ENCODE measurements at regions not wholly inside any gene's neighbourhood (a gene's known extent, or its start where the extent isn't known, plus 50 kb on each side); places are given as distances from the start of the nearest gene placed in this dataset.
"Not testable (repeated sequence)": the region's sequence is repeated elsewhere in the genome, so short reads cannot be mapped to it uniquely, and the experiment has no call there.

- DNase-seq, result no peak
- Mint-ChIP-seq H3K27ac (no peak overlapping the region), H3K36me3 (no peaks in the 10 kb centered on the region), H3K9me3 (peaks cover 0 to 8% of the 10 kb centered on the region in 2 donors), H3K4me1 (no peaks in the 10 kb centered on the region), H3K27me3 (no peaks in the 10 kb centered on the region), H3K4me3 (no peak overlapping the region)
- no peak for ATAC-seq (replicated peaks)
Measured at GRCh38 chr12:87575906-87576305, 453.3 kb downstream of the C12orf50 start.

GRCh38 chr12:87566918-87567317 lies 462.3 kb downstream of the C12orf50 start:
- not testable (repeated sequence) for ATAC-seq (replicated peaks); H3K9me3 Mint-ChIP-seq; DNase-seq; H3K4me1 Mint-ChIP-seq; H3K27ac Mint-ChIP-seq; H3K36me3 Mint-ChIP-seq; H3K4me3 Mint-ChIP-seq; H3K27me3 Mint-ChIP-seq

- no peaks in the 10 kb centered on the region for H3K27me3 Mint-ChIP-seq
- DNase-seq, result no peak
- peaks cover 0 to 3% of the 10 kb centered on the region in 2 donors for H3K9me3 Mint-ChIP-seq
- no peak overlapping the region for H3K27ac Mint-ChIP-seq
- no peaks in the 10 kb centered on the region for H3K36me3 Mint-ChIP-seq
- H3K4me1 Mint-ChIP-seq, result no peaks in the 10 kb centered on the region
- ATAC-seq (replicated peaks), result no peak
- H3K4me3 Mint-ChIP-seq, result no peak overlapping the region
Measured at GRCh38 chr12:87556985-87557384, 472.2 kb downstream of the C12orf50 start.

GRCh38 chr12:87531213-87531612 lies 498.0 kb downstream of the C12orf50 start:
- H3K27ac Mint-ChIP-seq; DNase-seq; H3K36me3 Mint-ChIP-seq; H3K4me3 Mint-ChIP-seq; H3K27me3 Mint-ChIP-seq; H3K4me1 Mint-ChIP-seq; ATAC-seq (replicated peaks): not testable (repeated sequence)
- H3K9me3 Mint-ChIP-seq, result peaks cover 9 to 13% of the 10 kb centered on the region in 2 donors

GRCh38 chr12:87529413-87529812 lies 499.8 kb downstream of the C12orf50 start:
- no peak for ATAC-seq (replicated peaks)
- Mint-ChIP-seq H3K27ac (no peak overlapping the region), H3K36me3 (no peaks in the 10 kb centered on the region), H3K9me3 (peaks cover 8 to 9% of the 10 kb centered on the region in 2 donors), H3K27me3 (no peaks in the 10 kb centered on the region), H3K4me3 (no peak overlapping the region), H3K4me1 (no peaks in the 10 kb centered on the region)
- no peak for DNase-seq

GRCh38 chr12:87520968-87521367 lies 508.2 kb downstream of the C12orf50 start:
- DNase-seq, result no peak
- Mint-ChIP-seq H3K36me3 (no peaks in the 10 kb centered on the region), H3K4me1 (no peaks in the 10 kb centered on the region), H3K27ac (no peak overlapping the region), H3K4me3 (no peak overlapping the region), H3K27me3 (no peaks in the 10 kb centered on the region), H3K9me3 (no peaks in the 10 kb centered on the region)
- no peak for ATAC-seq (replicated peaks)

- Mint-ChIP-seq H3K9me3 (no peaks in the 10 kb centered on the region), H3K4me1 (no peaks in the 10 kb centered on the region), H3K4me3 (no peak overlapping the region), H3K36me3 (no peaks in the 10 kb centered on the region), H3K27me3 (no peaks in the 10 kb centered on the region), H3K27ac (no peak overlapping the region)
- DNase-seq (no peak), ATAC-seq (replicated peaks) (no peak)
Measured at GRCh38 chr12:87518481-87518880, 510.7 kb downstream of the C12orf50 start.

GRCh38 chr12:87518036-87518435 lies 511.2 kb downstream of the C12orf50 start:
- no peaks in the 10 kb centered on the region for H3K36me3 Mint-ChIP-seq
- H3K27ac Mint-ChIP-seq, result no peak overlapping the region
- no peak overlapping the region for H3K4me3 Mint-ChIP-seq
- no peaks in the 10 kb centered on the region for H3K9me3 Mint-ChIP-seq
- no peaks in the 10 kb centered on the region for H3K4me1 Mint-ChIP-seq
- H3K27me3 Mint-ChIP-seq, result no peaks in the 10 kb centered on the region
- ATAC-seq (replicated peaks) (peak in 1 of 2 donors; percentile 22), DNase-seq (no peak)

- no peaks in the 10 kb centered on the region for H3K4me1 Mint-ChIP-seq
- ATAC-seq (replicated peaks) (no peak), DNase-seq (no peak)
- H3K27me3 Mint-ChIP-seq, result no peaks in the 10 kb centered on the region
- no peak overlapping the region for H3K27ac Mint-ChIP-seq
- no peaks in the 10 kb centered on the region for H3K36me3 Mint-ChIP-seq
- H3K9me3 Mint-ChIP-seq, result no peaks in the 10 kb centered on the region
- H3K4me3 Mint-ChIP-seq, result no peak overlapping the region
Measured at GRCh38 chr12:87513536-87514280, 515.5 kb downstream of the C12orf50 start.

GRCh38 chr12:87511371-87511770 lies 517.8 kb downstream of the C12orf50 start:
- no peaks in the 10 kb centered on the region for H3K36me3 Mint-ChIP-seq
- ATAC-seq (replicated peaks), result no peak
- H3K4me3 Mint-ChIP-seq, result no peak overlapping the region
- DNase-seq, result no peak
- H3K27ac Mint-ChIP-seq, result no peak overlapping the region
- H3K4me1 Mint-ChIP-seq, result no peaks in the 10 kb centered on the region
- H3K9me3 Mint-ChIP-seq, result peaks cover 2 to 4% of the 10 kb centered on the region in 2 donors
- no peaks in the 10 kb centered on the region for H3K27me3 Mint-ChIP-seq

GRCh38 chr12:87509237-87509820 lies 519.9 kb downstream of the C12orf50 start:
- Mint-ChIP-seq H3K27me3 (no peaks in the 10 kb centered on the region), H3K4me3 (no peak overlapping the region), H3K9me3 (peaks cover 2 to 4% of the 10 kb centered on the region in 2 donors), H3K36me3 (no peaks in the 10 kb centered on the region), H3K4me1 (no peaks in the 10 kb centered on the region), H3K27ac (no peak overlapping the region)
- peak; percentile 33 to 52 for ATAC-seq (replicated peaks)
- no peak for DNase-seq

- no peak for ATAC-seq (replicated peaks)
- H3K36me3 Mint-ChIP-seq, result no peaks in the 10 kb centered on the region
- H3K4me1 Mint-ChIP-seq, result no peaks in the 10 kb centered on the region
- no peaks in the 10 kb centered on the region for H3K27me3 Mint-ChIP-seq
- no peak overlapping the region for H3K4me3 Mint-ChIP-seq
- H3K9me3 Mint-ChIP-seq, result peaks cover 2 to 8% of the 10 kb centered on the region in 2 donors
- no peak for DNase-seq
- H3K27ac Mint-ChIP-seq, result no peak overlapping the region
Measured at GRCh38 chr12:87491598-87491997, 537.6 kb downstream of the C12orf50 start.

GRCh38 chr12:87491089-87491488 lies 538.1 kb downstream of the C12orf50 start:
- Mint-ChIP-seq H3K4me1 (no peaks in the 10 kb centered on the region), H3K27ac (no peak overlapping the region), H3K9me3 (peaks cover 2 to 8% of the 10 kb centered on the region in 2 donors), H3K36me3 (no peaks in the 10 kb centered on the region), H3K27me3 (no peaks in the 10 kb centered on the region), H3K4me3 (no peak overlapping the region)
- ATAC-seq (replicated peaks), result no peak
- no peak for DNase-seq

GRCh38 chr12:87469295-87469694 lies 559.9 kb downstream of the C12orf50 start:
- H3K4me3 Mint-ChIP-seq, result no peak overlapping the region
- peaks cover 0 to 8% of the 10 kb centered on the region in 2 donors for H3K9me3 Mint-ChIP-seq
- DNase-seq (no peak), ATAC-seq (replicated peaks) (no peak)
- no peak overlapping the region for H3K27ac Mint-ChIP-seq
- H3K36me3 Mint-ChIP-seq, result no peaks in the 10 kb centered on the region
- H3K27me3 Mint-ChIP-seq, result no peaks in the 10 kb centered on the region
- H3K4me1 Mint-ChIP-seq, result no peaks in the 10 kb centered on the region

- Mint-ChIP-seq H3K27me3 (no peaks in the 10 kb centered on the region), H3K36me3 (no peaks in the 10 kb centered on the region), H3K4me1 (no peaks in the 10 kb centered on the region), H3K27ac (no peak overlapping the region), H3K9me3 (peaks cover 0 to 8% of the 10 kb centered on the region in 2 donors), H3K4me3 (no peak overlapping the region)
- ATAC-seq (replicated peaks) (no peak), DNase-seq (no peak)
Measured at GRCh38 chr12:87467936-87468335, 561.3 kb downstream of the C12orf50 start.

Data from stimulated activated naive B cell treated with anti-CD40 and anti-IgM and Interleukin-4, amounts not matched to agents 10 μg/mL and 1 μg/mL and 100 μg/mL, for 72 hours (primary cell).